ENCODE measurements at regions not wholly inside any gene's neighbourhood (a gene's known extent, or its start where the extent isn't known, plus 50 kb on each side); places are given as distances from the start of the nearest gene placed in this dataset.

GRCh38 chrX:8042304-8042703, 115.1 kb upstream of the PNPLA4 start:
- TF ChIP-seq CTCF (IDR thresholded peaks at IDR 0.05) (no peak), POLR2A (IDR thresholded peaks at IDR 0.05) (no peak)
